B cell (primary cell): ENCODE measurements at regions not wholly inside any gene's neighbourhood (a gene's known extent, or its start where the extent isn't known, plus 50 kb on each side); places are given as distances from the start of the nearest gene placed in this dataset.

Source experiments
- ATAC-seq: fragments of 200-7000 bp; cut with Tn5 transposase; one replicate; pipeline ENCODE4 v1.10.0; 2021; ENCODE audit warnings: low read depth, mild to moderate bottlenecking, moderate number of reproducible peaks, moderate library complexity
- CTCF ChIA-PET: fragments of 350-600 bp; sonication (Branson Sonifier 250); formaldehyde crosslinking; loops from one replicate; lab custom pipeline; 2021; ENCODE audit warnings: antibody characterized with exemption, inconsistent platforms; lab: Charles Lee
- POLR2A ChIA-PET: fragments of 350-600 bp; sonication (Branson Sonifier 250); formaldehyde crosslinking; loops from one replicate; lab custom pipeline; 2021; ENCODE audit warnings: antibody characterized with exemption; lab: Charles Lee
- DNase-seq: peaks from one replicate; pipeline ENCODE4 v3.0.0; 2013
- H2AFZ ChIP-seq: 2 replicates; pipeline ENCODE4 v1.6.1; 2012; ENCODE audit warnings: mild to moderate bottlenecking, low read depth, low read length; ENCODE audit not compliant: insufficient read depth, poor library complexity, severe bottlenecking
- H3K27ac ChIP-seq, 2 donors: 1 replicate in 1 of 2; 2 replicates in 1 of 2; pipeline ENCODE4 v1.5.1; 2012 to 2013; ENCODE audit warnings: low read length in 2 of 2, mild to moderate bottlenecking in 2 of 2, moderate library complexity in 1 of 2
- H3K27me3 ChIP-seq, 4 experiments: fragments of 200-600 bp in 1 of 4; sonication (generic) in 1 of 4; replicated peaks in 1 of 4; 1 replicate in 2 of 4; 2 replicates in 2 of 4; pipeline versions ENCODE4 v1.6.1 to v1.7.0; 2013 to 2016; ENCODE audit warnings: low read length in 3 of 4, mild to moderate bottlenecking in 2 of 4, mixed read lengths in 1 of 4, moderate library complexity in 1 of 4; ENCODE audit not compliant: insufficient read depth in 4 of 4, control insufficient read depth in 3 of 4; ENCODE audit errors: control extremely low read depth in 1 of 4
- H3K36me3 ChIP-seq, 2 experiments: replicated peaks in 1 of 2; 1 replicate in 1 of 2; 2 replicates in 1 of 2; pipeline versions ENCODE4 v1.6.1 to v1.7.1; 2013; ENCODE audit warnings: low read length in 1 of 2; ENCODE audit not compliant: insufficient read depth in 2 of 2, control insufficient read depth in 1 of 2; ENCODE audit errors: control extremely low read depth in 1 of 2, extremely low read depth in 1 of 2
- H3K4me1 ChIP-seq, 2 donors: fragments of 200-600 bp in 1 of 2; sonication (generic) in 1 of 2; 1 replicate in 1 of 2; 2 replicates in 1 of 2; pipeline versions ENCODE4 v1.5.1 to v1.6.1; 2013 to 2017; ENCODE audit warnings: low read length in 2 of 2; ENCODE audit not compliant: control insufficient read depth in 2 of 2, insufficient read depth in 2 of 2
- H3K4me2 ChIP-seq: replicated peaks from 2 replicates; pipeline ENCODE3; 2012; ENCODE audit warnings: mild to moderate bottlenecking, low read depth, low read length; ENCODE audit not compliant: poor library complexity, severe bottlenecking
- H3K4me3 ChIP-seq, 5 experiments: fragments of 200-600 bp in 1 of 5; sonication (generic) in 1 of 5; 1 replicate in 3 of 5; 2 replicates in 2 of 5; pipeline versions ENCODE4 v1.5.1 to v1.7.0; 2011 to 2016; ENCODE audit warnings: low read length in 4 of 5, mild to moderate bottlenecking in 4 of 5, low read depth in 2 of 5, control low read depth in 1 of 5, moderate library complexity in 1 of 5; ENCODE audit not compliant: insufficient read depth in 1 of 5; ENCODE audit errors: control extremely low read depth in 1 of 5, extremely low read depth in 1 of 5
- H3K79me2 ChIP-seq: fragments of 200-600 bp; sonication (generic); one replicate; pipeline ENCODE4 v1.6.0; 2016; ENCODE audit warnings: low read length; ENCODE audit not compliant: control insufficient read depth, insufficient read depth
- H3K9ac ChIP-seq: fragments of 200-600 bp; sonication (generic); 2 replicates; pipeline ENCODE4 v1.6.1; 2017; ENCODE audit warnings: mild to moderate bottlenecking, low read length, moderate library complexity
- H3K9me3 ChIP-seq, 3 donors: one replicate each; pipeline versions ENCODE4 v1.6.1 to v1.7.1; 2013; ENCODE audit warnings: low read length in 2 of 3; ENCODE audit not compliant: control insufficient read depth in 2 of 3, insufficient read depth in 1 of 3; ENCODE audit errors: control extremely low read depth in 1 of 3
- H4K20me1 ChIP-seq: 2 replicates; pipeline ENCODE4 v1.6.0; 2012; ENCODE audit warnings: mild to moderate bottlenecking, low read length; ENCODE audit not compliant: insufficient read depth, control insufficient read depth, poor library complexity, severe bottlenecking
- H3K27ac Mint-ChIP-seq: one replicate; pipeline ENCODE4 v1.8.0; 2021; ENCODE audit warnings: mixed read lengths
- H3K27me3 Mint-ChIP-seq: one replicate; pipeline ENCODE4 v1.8.0; 2021; ENCODE audit warnings: mixed read lengths
- H3K4me1 Mint-ChIP-seq: one replicate; pipeline ENCODE4 v1.8.0; 2021; ENCODE audit warnings: mixed read lengths
- H3K4me3 Mint-ChIP-seq: one replicate; pipeline ENCODE4 v1.8.0; 2021; ENCODE audit warnings: mixed read lengths
- H3K9me3 Mint-ChIP-seq: one replicate; pipeline ENCODE4 v1.8.0; 2022; ENCODE audit warnings: mixed read lengths; ENCODE audit not compliant: insufficient read depth
- EZH2 ChIP-seq: IDR thresholded peaks from 2 replicates; pipeline ENCODE4 v1.6.1; 2012; ENCODE audit warnings: borderline replicate concordance, low read depth, mild to moderate bottlenecking, moderate library complexity, low read length; ENCODE audit not compliant: insufficient read depth, poor library complexity, severe bottlenecking
- WGBS: methylation state at CpG from one replicate; pipeline ENCODE4 v1.1.5; 2013; ENCODE audit warnings: missing lambda C conversion rate; ENCODE audit not compliant: insufficient coverage; 5-methylcytosine and 5-hydroxymethylcytosine counted together
- intact Hi-C: fragments of 100-400 bp; cut with micrococcal nuclease; formaldehyde crosslinking; loops from one replicate; pipeline ENCODE4 v1.10.0; 2022
- TF ChIP-seq, protein P1 (sequence below): fragments of 200-600 bp; IDR thresholded peaks from one replicate; pipeline ENCODE4 v1.8.0; 2022; ENCODE audit warnings: antibody characterized with exemption, mild to moderate bottlenecking

DNA sequence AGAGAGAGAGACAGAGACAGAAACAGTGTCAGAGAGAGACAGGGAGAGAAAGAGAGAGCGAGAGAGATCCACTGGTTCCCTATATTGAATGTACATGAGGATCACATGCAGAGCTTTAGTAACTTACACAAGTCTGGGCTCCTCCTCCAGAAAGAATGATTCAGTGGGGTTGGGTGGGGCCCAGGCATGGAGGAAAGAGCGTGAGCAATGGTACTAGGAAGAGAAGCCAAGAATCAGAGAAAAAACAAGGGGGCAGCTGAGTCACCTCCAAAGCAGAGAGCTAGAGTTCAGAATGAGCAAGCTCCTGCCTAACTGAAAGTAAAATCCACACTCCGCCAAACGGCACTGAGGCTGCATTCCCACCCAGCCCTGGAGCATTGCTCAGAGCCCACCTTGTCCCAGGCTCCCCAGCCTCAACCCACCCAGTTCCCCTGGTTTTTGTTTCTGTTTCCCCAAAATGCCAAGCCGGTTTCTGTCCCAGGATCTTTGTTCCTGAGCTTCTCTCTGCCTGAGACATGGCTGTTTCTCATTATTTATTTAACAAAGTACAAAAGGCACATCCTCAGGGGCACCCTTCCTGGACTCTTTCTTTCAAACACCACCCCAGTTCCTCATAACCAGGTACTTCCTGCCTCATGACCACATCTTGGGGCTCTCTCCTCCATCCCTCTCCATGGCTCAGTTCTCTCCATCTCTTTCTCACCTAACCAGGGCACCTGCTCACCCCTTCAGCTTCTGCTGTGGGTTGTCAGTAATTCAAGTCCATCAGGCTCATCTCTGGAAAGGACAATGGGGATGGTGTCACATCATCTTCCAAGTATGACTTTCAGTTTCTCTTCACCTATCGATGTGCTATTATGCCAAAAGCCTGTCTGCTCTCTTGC lies 670.3 kb upstream of the TBX3 start:
- Mint-ChIP-seq H3K4me3 (no peak overlapping the region), H3K27me3 (peaks cover 9% of the 10 kb centered on the region), H3K9me3 (no peaks in the 10 kb centered on the region), H3K4me1 (no peaks in the 10 kb centered on the region), H3K27ac (no peak overlapping the region)
- Histone ChIP-seq H4K20me1 (no peaks in the 10 kb centered on the region), H3K9ac (no peak overlapping the region), H3K36me3 (no peaks in the 10 kb centered on the region), H3K27ac (no peak overlapping the region), H3K9me3 (peaks cover 0 to 5% (median 0%) of the 10 kb centered on the region in 3 donors), H3K4me2 (no peak overlapping the region), H3K4me1 (no peaks in the 10 kb centered on the region), H2AFZ (no peak overlapping the region), H3K79me2 (no peaks in the 10 kb centered on the region), H3K4me3 (no peak overlapping the region), H3K27me3 (no peaks in the 10 kb centered on the region)
- intact Hi-C loops = no loop called here
- ATAC-seq (no peak), DNase-seq (no peak)
- no peak for TF ChIP-seq EZH2
- TF ChIP-seq, protein P1, sequence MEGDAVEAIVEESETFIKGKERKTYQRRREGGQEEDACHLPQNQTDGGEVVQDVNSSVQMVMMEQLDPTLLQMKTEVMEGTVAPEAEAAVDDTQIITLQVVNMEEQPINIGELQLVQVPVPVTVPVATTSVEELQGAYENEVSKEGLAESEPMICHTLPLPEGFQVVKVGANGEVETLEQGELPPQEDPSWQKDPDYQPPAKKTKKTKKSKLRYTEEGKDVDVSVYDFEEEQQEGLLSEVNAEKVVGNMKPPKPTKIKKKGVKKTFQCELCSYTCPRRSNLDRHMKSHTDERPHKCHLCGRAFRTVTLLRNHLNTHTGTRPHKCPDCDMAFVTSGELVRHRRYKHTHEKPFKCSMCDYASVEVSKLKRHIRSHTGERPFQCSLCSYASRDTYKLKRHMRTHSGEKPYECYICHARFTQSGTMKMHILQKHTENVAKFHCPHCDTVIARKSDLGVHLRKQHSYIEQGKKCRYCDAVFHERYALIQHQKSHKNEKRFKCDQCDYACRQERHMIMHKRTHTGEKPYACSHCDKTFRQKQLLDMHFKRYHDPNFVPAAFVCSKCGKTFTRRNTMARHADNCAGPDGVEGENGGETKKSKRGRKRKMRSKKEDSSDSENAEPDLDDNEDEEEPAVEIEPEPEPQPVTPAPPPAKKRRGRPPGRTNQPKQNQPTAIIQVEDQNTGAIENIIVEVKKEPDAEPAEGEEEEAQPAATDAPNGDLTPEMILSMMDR = no peak
- CTCF ChIA-PET = no interaction called here
- POLR2A ChIA-PET = no interaction called here
- WGBS = 81% methylated on average over 6 of the region's 6 CpGs

DNA sequence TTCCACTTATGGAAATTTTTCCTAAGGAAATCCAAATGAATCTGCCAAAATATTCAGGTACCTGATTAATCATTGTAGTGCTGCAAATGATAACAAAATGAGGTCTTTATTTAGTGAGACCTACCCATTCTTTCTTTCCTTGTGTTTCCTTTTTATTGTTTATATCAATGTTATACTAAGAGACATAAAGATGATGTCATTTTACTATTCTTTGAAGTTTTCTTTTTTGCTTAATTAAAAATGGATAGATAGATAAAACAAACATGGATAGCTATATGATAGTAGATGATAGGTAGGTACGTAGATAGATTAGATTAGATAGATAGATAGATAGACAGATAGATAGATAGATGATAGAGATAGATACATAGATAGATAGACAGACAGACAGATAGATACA lies 669.5 kb upstream of the TBX3 start:
- H3K79me2 ChIP-seq = no peaks in the 10 kb centered on the region
- H3K27me3 ChIP-seq = no peaks in the 10 kb centered on the region
- no peak overlapping the region for H3K27ac Mint-ChIP-seq
- H3K27me3 Mint-ChIP-seq = peaks cover 9% of the 10 kb centered on the region
- ChIA-PET CTCF (no interaction called here), POLR2A (no interaction called here)
- TF ChIP-seq, protein P1 = no peak
- TF ChIP-seq EZH2 = no peak
- H3K4me1 Mint-ChIP-seq = no peaks in the 10 kb centered on the region
- no peak overlapping the region for H2AFZ ChIP-seq
- H3K27ac ChIP-seq = no peak overlapping the region
- ATAC-seq = no peak
- H3K36me3 ChIP-seq = no peaks in the 10 kb centered on the region
- H3K9me3 Mint-ChIP-seq = no peaks in the 10 kb centered on the region
- DNase-seq = no peak
- H3K4me2 ChIP-seq = no peak overlapping the region
- no peak overlapping the region for H3K4me3 Mint-ChIP-seq
- no peaks in the 10 kb centered on the region for H4K20me1 ChIP-seq
- peaks cover 0 to 5% (median 0%) of the 10 kb centered on the region in 3 donors for H3K9me3 ChIP-seq
- intact Hi-C loops = no loop called here
- no peak overlapping the region for H3K4me3 ChIP-seq
- no peaks in the 10 kb centered on the region for H3K4me1 ChIP-seq
- no peak overlapping the region for H3K9ac ChIP-seq
- no CpG with 5 or more reads among the region's 1 CpG for WGBS
